ENCODE measurements at regions not wholly inside any gene's neighbourhood (a gene's known extent, or its start where the extent isn't known, plus 50 kb on each side); places are given as distances from the start of the nearest gene placed in this dataset.

DNA sequence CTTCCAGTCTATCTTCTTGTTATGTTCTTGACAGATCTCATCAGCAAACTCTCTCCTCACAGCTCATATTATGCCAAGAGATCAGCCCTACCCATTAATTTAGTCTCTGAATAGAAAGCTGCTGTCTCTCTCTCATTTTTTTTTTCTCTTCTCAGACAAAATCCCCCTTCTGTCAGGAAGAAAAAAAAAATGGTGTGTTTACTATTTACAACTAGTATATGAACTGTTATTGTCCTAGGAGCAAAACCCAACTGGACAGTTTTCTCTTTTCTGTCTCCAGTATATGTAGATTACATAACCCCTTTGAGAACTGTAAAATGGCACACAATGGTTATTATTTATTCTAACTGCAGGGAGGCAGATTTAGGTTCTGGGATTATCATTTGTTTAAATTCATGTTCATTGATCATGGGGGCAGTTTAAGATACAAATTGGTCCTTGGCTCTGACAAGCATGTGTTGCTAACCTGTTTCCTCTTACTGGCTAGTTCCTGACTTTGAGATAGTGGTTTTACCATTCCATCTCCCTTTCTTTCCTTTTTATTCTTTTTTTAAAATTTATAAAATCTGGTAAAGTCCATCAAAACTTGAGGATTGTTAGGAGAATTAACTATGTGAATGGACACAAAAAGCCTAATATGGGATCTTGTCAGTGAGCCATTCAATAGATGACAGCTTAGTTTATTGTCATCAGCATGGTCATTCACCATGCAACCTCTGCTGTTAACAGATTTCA lies 210.0 kb upstream of the PAPPA start:
- DNase-seq = no peak

GRCh38 chr9:115944166-115944948 lies 209.2 kb upstream of the PAPPA start:
- no peak for DNase-seq

GRCh38 chr9:115945009-115945431 lies 208.6 kb upstream of the PAPPA start:
- no peak for DNase-seq

DNA sequence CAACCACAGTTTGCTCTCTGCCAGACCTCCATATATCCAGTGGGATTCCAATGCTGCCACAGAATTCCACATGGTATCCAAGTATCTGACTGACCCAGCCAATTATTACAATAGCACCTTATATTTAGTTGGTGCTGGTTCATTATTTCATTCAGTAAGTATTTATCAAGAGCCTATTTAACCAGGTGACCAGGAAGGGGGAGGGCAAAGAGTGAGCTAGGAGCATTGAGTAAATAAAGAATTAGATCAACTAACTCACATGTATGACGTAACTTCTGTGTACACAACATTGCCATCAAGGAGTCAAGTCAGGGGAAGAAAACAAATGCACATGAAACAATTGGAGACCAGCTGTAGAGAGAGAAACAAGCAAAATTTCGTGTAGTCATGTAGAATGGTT lies 207.1 kb upstream of the PAPPA start:
- no peak for DNase-seq

DNA sequence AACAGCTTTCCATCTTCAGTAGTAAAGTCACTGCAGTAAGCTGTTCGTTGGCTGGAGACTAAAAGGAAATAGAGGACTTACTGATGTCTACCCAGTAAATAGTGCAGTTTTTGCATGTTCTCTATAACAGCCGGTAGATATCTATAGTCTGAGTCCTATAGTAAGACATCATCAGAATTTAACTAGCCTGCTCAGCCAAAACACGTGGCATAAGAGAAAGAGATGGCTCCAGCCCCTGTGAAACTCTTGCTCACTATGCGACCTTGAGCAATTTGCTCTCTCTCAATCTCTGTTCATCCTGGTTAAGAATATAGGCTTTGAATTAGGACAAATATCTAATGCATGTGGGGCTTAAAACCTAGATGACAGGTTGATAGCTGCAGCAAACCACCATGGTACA lies 201.6 kb upstream of the PAPPA start:
- DNase-seq = peak; percentile 5

DNA sequence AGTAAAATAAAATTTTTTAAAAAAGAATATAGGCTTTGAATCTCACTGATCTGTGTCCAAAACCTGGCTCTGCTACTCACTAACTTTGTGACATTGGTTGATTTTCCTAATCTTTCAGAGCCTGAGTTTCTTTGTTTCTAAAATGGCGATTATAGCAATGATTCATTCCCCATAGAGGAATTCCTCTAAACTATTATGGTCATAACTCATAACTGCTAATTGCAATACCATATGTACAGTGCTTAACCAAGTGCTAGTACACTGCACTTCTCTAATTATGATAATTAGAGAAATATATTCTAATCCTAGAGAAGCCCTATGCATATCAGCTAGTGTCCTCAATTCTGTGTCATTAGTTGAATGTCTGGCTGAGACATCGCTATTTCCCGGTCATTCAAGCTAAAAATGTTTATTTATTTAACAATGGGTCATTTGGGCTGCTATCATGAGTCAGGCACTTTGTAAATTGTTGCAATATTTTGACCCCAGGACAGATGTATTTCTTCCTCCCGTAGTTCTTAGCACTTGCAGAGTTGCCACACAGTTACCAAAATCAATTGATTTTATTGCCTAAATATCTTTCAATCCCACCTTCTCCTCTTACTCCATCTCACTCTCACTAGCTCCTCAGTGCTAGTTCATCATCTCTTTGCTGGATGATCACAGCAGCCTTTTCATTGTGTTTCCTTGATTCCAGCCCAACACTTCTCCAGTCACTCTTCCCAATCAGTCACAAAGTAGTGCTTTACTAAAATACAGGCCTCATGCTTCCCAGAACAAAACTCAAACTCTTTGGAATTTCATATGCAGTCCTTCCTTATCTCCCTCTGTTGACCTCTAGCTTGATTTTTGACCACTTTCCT lies 200.9 kb upstream of the PAPPA start:
- DNase-seq = no peak

DNA sequence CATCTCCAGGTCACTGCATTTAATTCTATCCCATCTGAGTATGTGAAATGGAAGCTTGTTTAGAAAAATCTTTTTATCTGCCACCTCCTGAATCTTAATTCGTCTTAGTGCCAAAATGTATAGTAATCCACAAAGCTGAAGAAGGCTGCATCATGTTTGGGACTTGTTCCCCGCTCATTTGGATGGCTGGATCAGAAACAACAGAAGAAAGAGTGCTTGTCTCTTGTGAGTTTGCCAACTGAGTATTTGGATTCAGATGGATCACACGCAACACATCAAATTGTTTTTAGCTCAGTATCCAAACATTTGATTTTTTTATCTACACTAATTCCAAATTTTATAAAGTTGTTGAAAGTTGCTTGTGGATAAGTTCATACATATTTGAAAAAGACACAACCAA lies 197.2 kb upstream of the PAPPA start:
- DNase-seq = no peak

DNA sequence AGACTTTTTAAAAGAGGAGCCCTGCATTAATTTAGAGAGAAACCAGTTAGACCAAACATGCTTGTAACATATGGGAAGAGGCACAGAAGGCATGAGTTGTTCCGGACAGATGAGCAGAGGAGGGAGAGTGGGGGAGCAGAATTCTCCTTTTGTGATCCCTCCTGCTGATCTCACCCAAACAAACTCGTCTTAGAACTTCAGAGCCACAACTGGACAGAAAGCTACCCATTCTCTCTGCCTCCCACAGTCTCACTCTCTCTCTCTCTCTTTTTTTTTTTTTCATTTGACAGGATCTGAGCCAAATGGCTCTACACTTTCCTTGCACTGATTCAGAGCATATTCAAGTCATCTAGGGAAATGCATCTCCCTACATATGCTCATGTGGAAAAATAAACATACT lies 196.0 kb upstream of the PAPPA start:
- DNase-seq = no peak

- no peak for DNase-seq
These were observed 188.8 kb upstream of the PAPPA start for GRCh38 chr9:115964710-115965347.

GRCh38 chr9:115966660-115967059 lies 186.9 kb upstream of the PAPPA start:
- DNase-seq = no peak

DNA sequence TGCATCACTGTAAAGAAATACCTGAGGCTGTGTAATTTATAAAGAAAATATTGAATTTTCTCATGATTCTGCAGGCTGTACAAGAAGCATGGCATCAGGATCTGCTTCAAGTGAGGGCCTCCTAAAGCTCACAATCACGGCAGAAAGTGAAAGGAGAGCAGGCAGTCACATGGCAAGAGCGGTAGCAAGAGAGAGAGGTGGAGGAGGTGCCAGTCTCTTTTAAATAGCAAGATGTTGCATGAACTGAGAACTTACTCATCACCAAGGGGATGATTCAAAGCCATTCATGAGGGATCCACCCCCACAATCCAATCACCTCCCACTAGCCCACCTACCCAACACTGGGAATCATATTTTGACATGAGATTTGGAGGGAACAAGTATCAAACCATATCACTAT lies 184.5 kb upstream of the PAPPA start:
- no peak for DNase-seq

DNA sequence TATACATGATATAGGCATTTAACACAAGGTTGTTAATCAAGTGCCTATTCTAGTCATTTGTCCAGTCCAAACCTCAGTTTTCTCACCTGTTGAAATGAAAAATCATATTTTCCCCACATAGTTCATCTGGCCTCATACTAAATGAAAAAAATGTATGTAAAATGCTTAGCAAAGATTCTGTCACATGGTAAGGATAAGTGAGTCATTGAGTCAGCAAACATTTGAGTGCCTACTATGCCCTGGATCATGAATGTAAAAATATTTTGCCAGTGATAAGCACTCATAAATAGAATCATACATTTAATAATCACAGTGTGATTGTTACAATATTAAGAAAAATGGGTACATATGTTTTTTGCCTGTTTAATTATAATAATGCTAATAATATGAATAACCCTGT lies 181.2 kb upstream of the PAPPA start:
- DNase-seq = no peak

- DNase-seq = no peak
These were observed 180.6 kb upstream of the PAPPA start for GRCh38 chr9:115972843-115973595.

- DNase-seq = no peak
These were observed 176.8 kb upstream of the PAPPA start for GRCh38 chr9:115976781-115977180.

DNA sequence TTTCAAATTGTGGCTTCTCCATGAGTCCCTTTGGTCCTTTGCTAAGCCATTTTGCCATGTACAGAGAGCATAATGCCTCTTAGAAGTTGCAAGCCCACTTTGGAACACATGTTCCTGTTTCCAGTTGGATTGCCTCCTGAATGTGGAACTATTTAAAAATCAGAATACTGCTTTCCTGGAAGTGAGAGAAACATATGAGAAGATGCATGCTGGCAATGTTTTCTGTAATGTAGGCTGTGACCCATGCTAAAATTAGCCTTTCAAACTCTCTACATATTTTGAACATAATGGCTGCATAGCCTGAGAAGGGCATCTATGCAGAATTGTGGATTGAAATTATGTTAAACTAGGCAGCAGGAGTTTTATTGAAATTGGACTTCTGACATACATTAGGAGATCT lies 175.5 kb upstream of the PAPPA start:
- no peak for DNase-seq

DNA sequence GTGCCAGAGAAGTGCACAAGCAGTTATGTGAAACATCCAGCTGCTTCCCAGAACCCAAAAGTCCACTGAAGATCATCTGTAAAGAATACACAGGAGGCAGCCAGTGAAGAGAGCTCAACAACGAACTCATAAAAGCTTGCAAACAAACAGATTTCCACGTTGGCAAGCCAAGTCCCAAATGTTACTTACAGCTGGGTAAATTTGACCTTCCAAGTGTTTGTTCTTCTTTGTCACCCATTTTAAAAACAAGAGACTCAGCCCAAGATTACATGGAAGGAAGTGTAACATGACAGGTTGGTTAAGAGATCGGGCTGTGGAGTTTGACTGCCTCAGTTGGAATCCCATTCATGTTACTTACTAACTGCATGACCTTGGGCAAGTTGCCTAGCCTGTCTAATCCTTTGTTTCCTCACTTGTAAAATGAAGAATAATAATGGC lies 174.9 kb upstream of the PAPPA start:
- DNase-seq = no peak

GRCh38 chr9:115980054-115980453 lies 173.5 kb upstream of the PAPPA start:
- no peak for DNase-seq

GRCh38 chr9:115980502-115980901 lies 173.1 kb upstream of the PAPPA start:
- DNase-seq = no peak

- DNase-seq = peak; percentile 11
These were observed 172.6 kb upstream of the PAPPA start for GRCh38 chr9:115980976-115981375.

DNA sequence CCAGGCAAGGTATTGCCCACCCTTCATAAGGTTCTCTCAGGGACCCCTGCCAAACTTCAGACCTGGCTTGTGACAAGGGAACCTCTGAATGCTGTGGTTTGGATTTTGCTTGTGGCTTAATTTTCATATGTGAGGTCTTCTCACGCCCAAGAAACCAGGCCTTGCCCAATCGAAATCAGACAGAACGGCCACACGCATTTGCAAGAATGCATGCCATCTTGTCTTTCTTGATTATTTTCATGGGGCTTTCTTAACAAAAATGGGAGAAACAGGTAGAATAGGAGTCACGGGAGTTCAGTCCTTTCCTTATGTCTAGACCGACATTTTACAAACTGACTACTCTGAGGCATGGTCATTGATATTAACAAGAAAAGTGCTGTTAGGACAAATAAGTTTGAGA lies 170.2 kb upstream of the PAPPA start:
- DNase-seq = no peak

DNA sequence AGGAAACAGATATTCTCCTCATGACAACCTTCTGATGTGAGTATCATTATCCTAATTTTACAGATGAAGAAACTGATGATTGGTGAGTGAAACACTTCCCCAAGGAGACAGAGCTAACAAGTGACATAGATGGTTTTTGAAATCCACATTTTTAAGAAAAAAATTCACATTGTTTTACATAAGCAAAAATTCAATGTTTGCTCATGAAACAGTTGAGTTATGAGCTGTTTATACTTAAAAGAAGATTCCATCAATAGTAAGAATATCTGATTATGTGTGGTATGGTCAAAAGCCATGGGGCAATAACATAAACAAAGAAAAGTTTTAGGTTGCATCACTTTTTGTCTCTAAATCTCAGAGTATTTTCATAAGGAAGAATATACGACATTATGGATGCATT lies 167.9 kb upstream of the PAPPA start:
- no peak for DNase-seq

Data from renal pelvis (tissue), 1 donor.